ENCODE measurements at regions not wholly inside any gene's neighbourhood (a gene's known extent, or its start where the extent isn't known, plus 50 kb on each side); places are given as distances from the start of the nearest gene placed in this dataset.
A peak's percentile ranks its signal among the peaks of the same experiment; 100 is the strongest.

- no peak overlapping the region for H3K27ac Mint-ChIP-seq
- peak; percentile 18 for DNase-seq (ENCODE audit: low spot score)
- Histone ChIP-seq H4K20me1 (replicated peaks; ENCODE audit: insufficient read depth) (no peaks in the 10 kb centered on the region), H3K27ac (ENCODE audit: low read depth) (no peak overlapping the region), H3K4me3 (no peak overlapping the region), H3F3A (replicated peaks; ENCODE audit: low read depth) (no peaks in the 10 kb centered on the region), H3K4me2 (no peak overlapping the region), H2AFZ (peak overlapping the region; percentile 33; the same call in 1 of the 2 replicates), H3K27me3 (ENCODE audit: insufficient read depth) (no peaks in the 10 kb centered on the region), H3K9me2 (ENCODE audit: insufficient read depth) (no peaks in the 10 kb centered on the region), H3K36me3 (ENCODE audit: insufficient read depth) (no peaks in the 10 kb centered on the region), H3K79me2 (replicated peaks; ENCODE audit: insufficient read depth) (no peaks in the 10 kb centered on the region), H3K4me1 (ENCODE audit: insufficient read depth) (no peaks in the 10 kb centered on the region)
- TF ChIP-seq STAT1 (IDR thresholded peaks at IDR 0.05; ENCODE audit: unreplicated experiment) (no peak), EZH2phosphoT487 (IDR thresholded peaks at IDR 0.05; ENCODE audit: unreplicated experiment) (no peak), ZNF114 (CRISPR knock-in tag; IDR thresholded peaks at IDR 0.05) (no peak), CTCF (conservative IDR thresholded peaks at IDR 0.05; ENCODE audit: low read depth in 2 of 2) (no peak), ZNF462 (CRISPR knock-in tag; IDR thresholded peaks at IDR 0.05) (no peak), JUNB (IDR thresholded peaks at IDR 0.05; ENCODE audit: unreplicated experiment) (no peak), ZNF331 (CRISPR knock-in tag; IDR thresholded peaks at IDR 0.05; ENCODE audit: low read depth) (no peak), CREB1 (CRISPR knock-in tag; IDR thresholded peaks at IDR 0.05; ENCODE audit: low read depth) (no peak), ETS1 (IDR thresholded peaks at IDR 0.05) (no peak), POLR2AphosphoS5 (IDR thresholded peaks at IDR 0.05; ENCODE audit: low read depth) (no peak), NANOG (IDR thresholded peaks at IDR 0.05; ENCODE audit: borderline replicate concordance) (no peak), REST (IDR thresholded peaks at IDR 0.05; ENCODE audit: unreplicated experiment) (no peak), EZH2 (IDR thresholded peaks at IDR 0.05; ENCODE audit: low read depth, unreplicated experiment) (no peak)
- H3K27me3 Mint-ChIP-seq (ENCODE audit: insufficient read depth, low read depth, poor library complexity) = peaks cover 9% of the 10 kb centered on the region
- peaks cover 22% of the 10 kb centered on the region for H3K9me3 Mint-ChIP-seq
- H3K36me3 Mint-ChIP-seq (ENCODE audit: low read depth) = peaks cover 10% of the 10 kb centered on the region
- ATAC-seq = peak; percentile 80
- no peak overlapping the region for H3K4me3 Mint-ChIP-seq
- peaks cover 13% of the 10 kb centered on the region for H3K4me1 Mint-ChIP-seq
Measured at GRCh38 chr6:105851113-105851580, 235.0 kb upstream of the PRDM1 start.
